HG02623 (cell line): ENCODE measurements at regions not wholly inside any gene's neighbourhood (a gene's known extent, or its start where the extent isn't known, plus 50 kb on each side); places are given as distances from the start of the nearest gene placed in this dataset.

Experiments
- ATAC-seq: cut with Tn5 transposase; IDR thresholded peaks from one replicate; pipeline ENCODE4 v1.9.1; 2021; ENCODE audit warnings: moderate library complexity; ENCODE audit not compliant: unreplicated experiment

GRCh38 chr5:30957591-30957990 is 235.9 kb upstream of the CDH6 start:
- no peak for ATAC-seq

GRCh38 chr5:30956251-30956650 is 237.2 kb upstream of the CDH6 start:
- no peak for ATAC-seq

GRCh38 chr5:30937070-30937469 is 256.4 kb upstream of the CDH6 start:
- no peak for ATAC-seq

- ATAC-seq: no peak
Measured at GRCh38 chr5:30933599-30933998, 259.9 kb upstream of the CDH6 start.

- ATAC-seq: no peak
Measured at GRCh38 chr5:30932273-30933017, 261.0 kb upstream of the CDH6 start.

- no peak for ATAC-seq
Measured at GRCh38 chr5:30930736-30931135, 262.8 kb upstream of the CDH6 start.

- no peak for ATAC-seq
Measured at GRCh38 chr5:30928956-30929355, 264.5 kb upstream of the CDH6 start.

GRCh38 chr5:30926218-30926617 is 267.3 kb upstream of the CDH6 start:
- no peak for ATAC-seq

- ATAC-seq: no peak
Measured at GRCh38 chr5:30921388-30921787, 272.1 kb upstream of the CDH6 start.

GRCh38 chr5:30918171-30918570 is 275.3 kb upstream of the CDH6 start:
- no peak for ATAC-seq

GRCh38 chr5:30908356-30908755 is 285.1 kb upstream of the CDH6 start:
- ATAC-seq: no peak

GRCh38 chr5:30900367-30900766 is 293.1 kb upstream of the CDH6 start:
- no peak for ATAC-seq

GRCh38 chr5:30894811-30895210 is 298.7 kb upstream of the CDH6 start:
- ATAC-seq: no peak

- no peak for ATAC-seq
Measured at GRCh38 chr5:30891660-30892059, 301.8 kb upstream of the CDH6 start.

- no peak for ATAC-seq
Measured at GRCh38 chr5:30890377-30890776, 303.1 kb upstream of the CDH6 start.

- ATAC-seq: no peak
Measured at GRCh38 chr5:30880514-30880913, 313.0 kb upstream of the CDH6 start.

- ATAC-seq: no peak
Measured at GRCh38 chr5:30879887-30880286, 313.6 kb upstream of the CDH6 start.

- no peak for ATAC-seq
Measured at GRCh38 chr5:30878746-30879145, 314.7 kb upstream of the CDH6 start.

- ATAC-seq: no peak
Measured at GRCh38 chr5:30878296-30878695, 315.2 kb upstream of the CDH6 start.

- no peak for ATAC-seq
Measured at GRCh38 chr5:30874241-30875034, 319.0 kb upstream of the CDH6 start.

GRCh38 chr5:30871196-30871595 is 322.3 kb upstream of the CDH6 start:
- ATAC-seq: no peak

GRCh38 chr5:30867711-30868110 is 325.8 kb upstream of the CDH6 start:
- ATAC-seq: no peak
